ENCODE measurements at regions not wholly inside any gene's neighbourhood (a gene's known extent, or its start where the extent isn't known, plus 50 kb on each side); places are given as distances from the start of the nearest gene placed in this dataset.

DNA sequence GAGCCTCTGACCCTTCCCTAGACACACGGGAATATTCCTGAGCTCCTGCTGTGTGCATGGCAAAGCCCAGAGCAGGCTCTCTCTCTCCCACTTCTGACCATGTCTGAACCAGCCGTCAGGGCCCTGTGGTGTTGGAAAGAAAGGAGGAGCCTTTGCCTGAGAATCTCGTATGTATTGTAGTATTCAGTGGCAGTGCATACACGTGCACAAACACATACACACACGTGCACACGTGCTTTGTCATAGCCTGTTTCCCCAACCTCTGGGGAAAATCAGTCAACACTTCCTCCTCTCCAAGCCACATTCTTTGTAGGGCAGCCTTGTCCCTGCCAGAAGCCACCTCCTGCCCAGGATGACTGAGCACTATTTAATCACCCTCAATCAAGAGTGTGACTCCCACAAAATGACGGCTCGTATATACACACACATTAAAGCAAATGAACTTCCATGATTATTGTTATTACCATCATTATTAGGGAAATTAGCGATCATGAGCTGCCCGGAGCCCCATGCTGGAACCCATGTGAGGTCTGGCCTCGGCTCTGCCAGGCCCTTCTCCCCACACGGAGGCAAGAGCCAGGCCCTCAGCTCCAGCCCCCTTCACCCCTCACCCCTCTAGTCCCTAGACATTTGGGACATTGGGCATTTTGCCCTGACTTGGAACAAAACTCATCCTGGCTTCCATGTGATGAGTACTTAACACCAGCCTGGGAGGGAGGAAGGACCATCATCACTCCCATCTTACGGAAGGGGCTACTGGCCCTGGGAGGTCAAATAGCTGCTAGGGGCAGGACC lies 331.9 kb downstream of the NPHP4 start:
- DNase-seq (ENCODE audit: low spot score): no peak
- Histone ChIP-seq H3K9me3 (ENCODE audit: control insufficient read depth in 4 of 4, low read length in 3 of 4) (no peaks in the 10 kb centered on the region), H3K4me1 (ENCODE audit: control insufficient read depth in 4 of 4, insufficient read depth in 4 of 4, low read length in 3 of 4) (no peaks in the 10 kb centered on the region), H3K27me3 (ENCODE audit: control insufficient read depth in 4 of 4, insufficient read depth in 4 of 4, low read length in 3 of 4) (no peaks in the 10 kb centered on the region), H3K9ac (ENCODE audit: low read depth in 1 of 2, low read length in 2 of 2) (no peak overlapping the region), H3K27ac (ENCODE audit: low read depth in 1 of 2, low read length in 2 of 2) (no peak overlapping the region), H3K4me3 (ENCODE audit: low read depth in 1 of 3, low read length in 3 of 3) (no peak overlapping the region), H3K36me3 (ENCODE audit: control insufficient read depth in 4 of 4, insufficient read depth in 3 of 4, low read depth in 1 of 4, low read length in 3 of 4) (no peaks in the 10 kb centered on the region)
- 54% methylated on average over 13 of the region's 13 CpGs for WGBS
- TF ChIP-seq ZBTB33 (IDR thresholded peaks at IDR 0.05): no peak
- no peak for TF ChIP-seq HNF4G (IDR thresholded peaks at IDR 0.05)
- TF ChIP-seq NR2F2 (IDR thresholded peaks at IDR 0.05): no peak
- no peak for TF ChIP-seq JUND (IDR thresholded peaks at IDR 0.05)
- TF ChIP-seq FOXA1 (IDR thresholded peaks at IDR 0.05): no peak
- TF ChIP-seq ATF3 (IDR thresholded peaks at IDR 0.05): no peak
- TF ChIP-seq CTCF (IDR thresholded peaks at IDR 0.05; ENCODE audit: low read depth, low read length, missing input control): no peak
- TF ChIP-seq TAF1 (conservative IDR thresholded peaks at IDR 0.05): no peak
- no peak for TF ChIP-seq HNF4A (conservative IDR thresholded peaks at IDR 0.05)
- TF ChIP-seq, protein P1, sequence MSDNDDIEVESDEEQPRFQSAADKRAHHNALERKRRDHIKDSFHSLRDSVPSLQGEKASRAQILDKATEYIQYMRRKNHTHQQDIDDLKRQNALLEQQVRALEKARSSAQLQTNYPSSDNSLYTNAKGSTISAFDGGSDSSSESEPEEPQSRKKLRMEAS (IDR thresholded peaks at IDR 0.05): no peak
- TF ChIP-seq YY1 (IDR thresholded peaks at IDR 0.05): no peak
- TF ChIP-seq RAD21 (IDR thresholded peaks at IDR 0.05): no peak
- TF ChIP-seq, protein P2, sequence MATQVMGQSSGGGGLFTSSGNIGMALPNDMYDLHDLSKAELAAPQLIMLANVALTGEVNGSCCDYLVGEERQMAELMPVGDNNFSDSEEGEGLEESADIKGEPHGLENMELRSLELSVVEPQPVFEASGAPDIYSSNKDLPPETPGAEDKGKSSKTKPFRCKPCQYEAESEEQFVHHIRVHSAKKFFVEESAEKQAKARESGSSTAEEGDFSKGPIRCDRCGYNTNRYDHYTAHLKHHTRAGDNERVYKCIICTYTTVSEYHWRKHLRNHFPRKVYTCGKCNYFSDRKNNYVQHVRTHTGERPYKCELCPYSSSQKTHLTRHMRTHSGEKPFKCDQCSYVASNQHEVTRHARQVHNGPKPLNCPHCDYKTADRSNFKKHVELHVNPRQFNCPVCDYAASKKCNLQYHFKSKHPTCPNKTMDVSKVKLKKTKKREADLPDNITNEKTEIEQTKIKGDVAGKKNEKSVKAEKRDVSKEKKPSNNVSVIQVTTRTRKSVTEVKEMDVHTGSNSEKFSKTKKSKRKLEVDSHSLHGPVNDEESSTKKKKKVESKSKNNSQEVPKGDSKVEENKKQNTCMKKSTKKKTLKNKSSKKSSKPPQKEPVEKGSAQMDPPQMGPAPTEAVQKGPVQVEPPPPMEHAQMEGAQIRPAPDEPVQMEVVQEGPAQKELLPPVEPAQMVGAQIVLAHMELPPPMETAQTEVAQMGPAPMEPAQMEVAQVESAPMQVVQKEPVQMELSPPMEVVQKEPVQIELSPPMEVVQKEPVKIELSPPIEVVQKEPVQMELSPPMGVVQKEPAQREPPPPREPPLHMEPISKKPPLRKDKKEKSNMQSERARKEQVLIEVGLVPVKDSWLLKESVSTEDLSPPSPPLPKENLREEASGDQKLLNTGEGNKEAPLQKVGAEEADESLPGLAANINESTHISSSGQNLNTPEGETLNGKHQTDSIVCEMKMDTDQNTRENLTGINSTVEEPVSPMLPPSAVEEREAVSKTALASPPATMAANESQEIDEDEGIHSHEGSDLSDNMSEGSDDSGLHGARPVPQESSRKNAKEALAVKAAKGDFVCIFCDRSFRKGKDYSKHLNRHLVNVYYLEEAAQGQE (IDR thresholded peaks at IDR 0.05): no peak
- TF ChIP-seq EGR1 (IDR thresholded peaks at IDR 0.05; ENCODE audit: low read depth in 2 of 2): no peak
- TF ChIP-seq FOXA2 (IDR thresholded peaks at IDR 0.05): no peak
- TF ChIP-seq GABPA (IDR thresholded peaks at IDR 0.05 in 1 of 2, conservative IDR thresholded peaks at IDR 0.05 in 1 of 2): no peak
- no peak for TF ChIP-seq SP1 (IDR thresholded peaks at IDR 0.05)
- TF ChIP-seq RXRA (IDR thresholded peaks at IDR 0.05): no peak
